Activated T-helper 17 cell treated with anti-CD3 and anti-CD28 coated beads, Interleukin-2, amount 50 U/mL, for 72 hours (primary cell): ENCODE measurements at regions not wholly inside any gene's neighbourhood (a gene's known extent, or its start where the extent isn't known, plus 50 kb on each side); places are given as distances from the start of the nearest gene placed in this dataset.
A peak's percentile ranks its signal among the peaks of the same experiment; 100 is the strongest.

Source experiments
- ATAC-seq: fragments of 150-1000 bp; cut with Tn5 transposase; replicated peaks from 2 replicates; pipeline ENCODE4 v1.10.0; 2021; ENCODE audit warnings: mild to moderate bottlenecking, moderate library complexity
- H3K27ac Mint-ChIP-seq: one replicate; pipeline ENCODE4 v1.8.0; 2022; ENCODE audit warnings: mixed read lengths
- H3K27me3 Mint-ChIP-seq: one replicate; pipeline ENCODE4 v1.8.0; 2022; ENCODE audit warnings: mixed read lengths
- H3K36me3 Mint-ChIP-seq: one replicate; pipeline ENCODE4 v1.8.0; 2022; ENCODE audit warnings: low read depth, mild to moderate bottlenecking, mixed read lengths
- H3K4me1 Mint-ChIP-seq: one replicate; pipeline ENCODE4 v1.8.0; 2022; ENCODE audit warnings: mixed read lengths
- H3K4me3 Mint-ChIP-seq: one replicate; pipeline ENCODE4 v1.8.0; 2022; ENCODE audit warnings: mild to moderate bottlenecking, mixed read lengths
- H3K9me3 Mint-ChIP-seq: one replicate; pipeline ENCODE4 v1.8.0; 2022; ENCODE audit warnings: mixed read lengths

GRCh38 chr21:35358008-35358407 lies 308.9 kb upstream of the RUNX1 start:
- peak; percentile 95 for ATAC-seq
- Mint-ChIP-seq H3K4me1 (peaks cover 15% of the 10 kb centered on the region), H3K9me3 (peaks cover 4% of the 10 kb centered on the region), H3K36me3 (no peaks in the 10 kb centered on the region), H3K4me3 (peak overlapping the region; percentile 40), H3K27me3 (no peaks in the 10 kb centered on the region), H3K27ac (peak overlapping the region; percentile 82)

DNA sequence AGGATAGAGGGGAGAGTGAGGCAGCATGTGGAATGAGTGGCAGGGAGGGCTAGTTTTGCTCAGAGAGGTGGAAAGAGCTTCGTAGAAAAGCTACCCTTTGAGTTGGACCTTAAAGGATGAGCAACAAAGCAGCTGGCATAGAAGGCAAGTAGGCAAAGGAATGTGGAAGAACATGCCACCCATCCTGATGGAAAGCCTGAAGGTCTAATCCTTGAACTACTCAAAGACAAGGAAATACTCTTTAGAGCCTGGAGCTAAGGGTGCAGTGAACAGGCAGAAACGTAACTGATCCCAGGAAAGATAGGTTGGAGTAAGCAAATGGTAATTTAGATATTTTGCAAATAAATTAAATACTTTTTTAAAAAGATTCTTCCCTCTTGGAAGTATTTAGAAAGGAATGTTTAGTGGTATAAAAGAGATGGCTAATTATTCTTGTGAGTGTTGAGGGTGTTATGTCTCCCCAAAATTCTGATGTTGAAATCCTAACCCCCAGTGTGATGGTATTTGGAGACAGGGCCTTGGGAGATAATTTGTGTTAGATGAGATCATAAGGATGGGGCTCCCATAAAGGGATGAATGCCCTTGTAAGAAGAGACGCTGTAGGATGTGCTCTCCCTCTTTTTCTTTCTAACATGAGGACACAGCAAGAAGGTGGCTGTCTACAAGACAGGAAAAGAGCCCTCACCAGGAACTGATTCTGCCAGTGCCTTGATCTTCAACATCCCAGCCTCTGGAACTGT lies 308.1 kb upstream of the RUNX1 start:
- no peaks in the 10 kb centered on the region for H3K27me3 Mint-ChIP-seq
- H3K4me1 Mint-ChIP-seq = peaks cover 18% of the 10 kb centered on the region
- H3K36me3 Mint-ChIP-seq = no peaks in the 10 kb centered on the region

DNA sequence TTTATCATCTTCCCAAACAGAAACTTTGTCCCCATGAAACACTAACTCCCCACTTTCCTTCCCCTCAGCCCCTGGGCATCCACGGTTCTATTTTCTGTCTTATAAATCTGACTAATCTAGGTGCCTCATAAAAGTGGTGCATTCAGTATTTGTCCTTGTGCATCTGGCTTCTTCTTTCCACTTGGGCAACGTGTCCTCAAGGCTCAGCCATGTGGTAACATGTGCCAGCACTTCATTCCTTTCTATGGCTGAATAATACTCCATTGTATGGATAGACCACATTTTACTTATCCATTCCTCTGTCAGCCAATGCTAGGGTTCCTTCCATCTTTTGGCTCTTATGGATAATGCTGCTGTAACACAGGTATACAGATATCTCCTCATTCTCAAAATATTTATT lies 305.0 kb upstream of the RUNX1 start:
- Mint-ChIP-seq H3K4me1 (peaks cover 35% of the 10 kb centered on the region), H3K9me3 (peaks cover 7% of the 10 kb centered on the region), H3K36me3 (no peaks in the 10 kb centered on the region), H3K27me3 (no peaks in the 10 kb centered on the region), H3K4me3 (no peak overlapping the region), H3K27ac (no peak overlapping the region)
- no peak for ATAC-seq

More for the DNA sequence above, 308.1 kb upstream of the RUNX1 start:
- Mint-ChIP-seq H3K27ac (peak overlapping the region; percentile 82), H3K9me3 (peaks cover 7% of the 10 kb centered on the region), H3K4me3 (peak overlapping the region; percentile 40)
- no peak for ATAC-seq

DNA sequence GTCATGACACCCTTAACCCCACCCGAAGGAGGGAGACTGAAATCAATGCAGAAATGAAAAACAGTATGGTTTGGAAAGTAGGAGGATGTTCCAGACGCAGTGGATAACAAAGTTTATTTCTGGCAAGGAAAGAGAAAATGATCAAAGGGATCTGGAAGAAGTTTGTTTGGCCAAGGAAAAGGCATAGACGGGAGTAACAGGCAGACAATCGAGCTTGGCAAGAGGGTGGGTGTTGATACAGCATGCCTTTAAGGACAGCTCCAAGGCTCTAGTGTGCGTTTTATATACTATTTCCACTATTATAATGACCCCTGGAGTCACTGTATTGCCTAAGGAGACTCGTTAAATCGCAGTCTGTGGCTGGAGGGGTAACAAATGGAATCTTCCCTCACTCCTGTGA lies 303.7 kb upstream of the RUNX1 start:
- Mint-ChIP-seq H3K27me3 (no peaks in the 10 kb centered on the region), H3K27ac (peak overlapping the region; percentile 97), H3K4me1 (peaks cover 35% of the 10 kb centered on the region), H3K4me3 (peak overlapping the region; percentile 79), H3K36me3 (no peaks in the 10 kb centered on the region), H3K9me3 (peaks cover 7% of the 10 kb centered on the region)
- no peak for ATAC-seq

DNA sequence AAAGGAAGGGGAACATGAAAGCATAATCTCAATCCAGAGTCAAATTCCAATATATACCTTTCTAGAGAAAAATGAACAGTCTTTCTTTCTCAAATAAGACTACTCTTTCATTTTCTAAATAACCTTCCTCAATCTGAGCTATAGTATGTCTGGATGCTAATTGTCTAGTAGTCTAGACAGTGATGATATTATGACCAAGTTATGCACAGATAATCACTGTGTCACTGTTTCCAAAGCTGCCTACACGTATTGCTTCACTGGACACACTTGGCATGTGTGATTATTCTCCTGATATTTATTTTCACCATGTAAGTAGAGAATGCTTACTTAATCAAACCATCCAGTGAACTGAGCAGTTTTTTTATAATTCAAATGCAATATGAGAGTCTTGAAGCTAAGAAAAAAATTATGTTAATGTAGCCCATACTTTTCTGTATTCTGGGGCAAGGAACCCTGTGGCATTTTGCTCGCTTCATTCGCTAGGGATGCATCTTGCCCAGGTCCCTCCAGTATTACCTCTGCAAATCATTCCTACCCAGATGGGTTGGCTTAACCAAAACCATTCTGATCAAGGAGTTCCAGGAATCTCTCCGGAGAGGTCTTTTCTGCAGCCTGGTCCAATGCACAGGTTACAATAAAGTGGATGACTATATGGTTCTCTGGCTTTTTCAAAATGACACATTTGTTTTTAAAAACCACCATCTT lies 303.1 kb upstream of the RUNX1 start:
- peak; percentile 48 for ATAC-seq

DNA sequence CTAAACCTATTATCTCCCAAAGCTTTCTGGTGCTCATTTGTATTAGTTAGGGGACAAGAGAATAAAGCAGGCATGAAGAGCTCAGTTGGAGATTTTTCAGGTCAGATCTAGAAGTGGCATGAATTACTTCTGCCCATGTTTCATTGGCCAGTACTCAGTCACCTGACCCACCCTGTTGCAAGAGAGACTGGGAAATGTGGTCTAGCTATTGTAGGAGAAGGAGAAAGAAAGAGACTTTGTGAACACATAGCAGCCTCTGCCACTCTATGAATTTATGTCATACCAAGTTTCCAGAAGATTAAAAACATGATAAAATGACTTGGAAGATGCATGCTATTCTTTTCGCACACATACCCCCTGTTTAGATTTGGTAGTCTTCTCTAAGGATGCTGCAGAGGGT lies 302.3 kb upstream of the RUNX1 start:
- H3K4me3 Mint-ChIP-seq = peak overlapping the region; percentile 79
- H3K4me1 Mint-ChIP-seq = peaks cover 30% of the 10 kb centered on the region
- H3K9me3 Mint-ChIP-seq = peaks cover 7% of the 10 kb centered on the region
- peak overlapping the region; percentile 97 for H3K27ac Mint-ChIP-seq
- H3K36me3 Mint-ChIP-seq = no peaks in the 10 kb centered on the region
- ATAC-seq = peak; percentile 37
- peaks cover 5% of the 10 kb centered on the region for H3K27me3 Mint-ChIP-seq

More for the DNA sequence above, 303.1 kb upstream of the RUNX1 start:
- peak overlapping the region; percentile 79 for H3K4me3 Mint-ChIP-seq
- H3K4me1 Mint-ChIP-seq = peaks cover 35% of the 10 kb centered on the region
- peaks cover 3% of the 10 kb centered on the region for H3K27me3 Mint-ChIP-seq
- no peaks in the 10 kb centered on the region for H3K36me3 Mint-ChIP-seq
- peak overlapping the region; percentile 97 for H3K27ac Mint-ChIP-seq
- peaks cover 7% of the 10 kb centered on the region for H3K9me3 Mint-ChIP-seq

- Mint-ChIP-seq H3K27ac (peak overlapping the region; percentile 97), H3K9me3 (peaks cover 7% of the 10 kb centered on the region), H3K4me3 (peak overlapping the region; percentile 79), H3K36me3 (no peaks in the 10 kb centered on the region), H3K4me1 (peaks cover 30% of the 10 kb centered on the region), H3K27me3 (peaks cover 5% of the 10 kb centered on the region)
- ATAC-seq = peak; percentile 94
These were observed 301.9 kb upstream of the RUNX1 start for GRCh38 chr21:35350965-35351364.

- Mint-ChIP-seq H3K4me1 (peaks cover 24% of the 10 kb centered on the region), H3K27ac (no peak overlapping the region), H3K9me3 (peaks cover 3% of the 10 kb centered on the region), H3K27me3 (peaks cover 5% of the 10 kb centered on the region), H3K36me3 (no peaks in the 10 kb centered on the region), H3K4me3 (no peak overlapping the region)
- ATAC-seq = no peak
These were observed 300.4 kb upstream of the RUNX1 start for GRCh38 chr21:35349376-35350080.

GRCh38 chr21:35348686-35349085 lies 299.6 kb upstream of the RUNX1 start:
- peaks cover 25% of the 10 kb centered on the region for H3K4me1 Mint-ChIP-seq
- H3K27me3 Mint-ChIP-seq = peaks cover 5% of the 10 kb centered on the region
- H3K27ac Mint-ChIP-seq = no peak overlapping the region
- no peak overlapping the region for H3K4me3 Mint-ChIP-seq
- no peaks in the 10 kb centered on the region for H3K36me3 Mint-ChIP-seq
- peaks cover 3% of the 10 kb centered on the region for H3K9me3 Mint-ChIP-seq
- ATAC-seq = no peak

- ATAC-seq = no peak
- Mint-ChIP-seq H3K4me1 (peaks cover 28% of the 10 kb centered on the region), H3K27ac (peak overlapping the region; percentile 32), H3K36me3 (no peaks in the 10 kb centered on the region), H3K9me3 (no peaks in the 10 kb centered on the region), H3K27me3 (peaks cover 5% of the 10 kb centered on the region), H3K4me3 (no peak overlapping the region)
These were observed 297.6 kb upstream of the RUNX1 start for GRCh38 chr21:35346697-35347096.

- no peak overlapping the region for H3K27ac Mint-ChIP-seq
These were observed 296.9 kb upstream of the RUNX1 start for GRCh38 chr21:35345954-35346353.

GRCh38 chr21:35344582-35344981 lies 295.5 kb upstream of the RUNX1 start:
- H3K27me3 Mint-ChIP-seq = peaks cover 5% of the 10 kb centered on the region
- H3K27ac Mint-ChIP-seq = peak overlapping the region; percentile 1
- no peak overlapping the region for H3K4me3 Mint-ChIP-seq
- no peak for ATAC-seq
- no peaks in the 10 kb centered on the region for H3K36me3 Mint-ChIP-seq
- H3K9me3 Mint-ChIP-seq = no peaks in the 10 kb centered on the region
- peaks cover 20% of the 10 kb centered on the region for H3K4me1 Mint-ChIP-seq

More at GRCh38 chr21:35345954-35346353, 296.9 kb upstream of the RUNX1 start:
- peaks cover 5% of the 10 kb centered on the region for H3K27me3 Mint-ChIP-seq
- H3K36me3 Mint-ChIP-seq = no peaks in the 10 kb centered on the region
- no peak overlapping the region for H3K4me3 Mint-ChIP-seq
- ATAC-seq = no peak
- no peaks in the 10 kb centered on the region for H3K9me3 Mint-ChIP-seq
- H3K4me1 Mint-ChIP-seq = peaks cover 24% of the 10 kb centered on the region

DNA sequence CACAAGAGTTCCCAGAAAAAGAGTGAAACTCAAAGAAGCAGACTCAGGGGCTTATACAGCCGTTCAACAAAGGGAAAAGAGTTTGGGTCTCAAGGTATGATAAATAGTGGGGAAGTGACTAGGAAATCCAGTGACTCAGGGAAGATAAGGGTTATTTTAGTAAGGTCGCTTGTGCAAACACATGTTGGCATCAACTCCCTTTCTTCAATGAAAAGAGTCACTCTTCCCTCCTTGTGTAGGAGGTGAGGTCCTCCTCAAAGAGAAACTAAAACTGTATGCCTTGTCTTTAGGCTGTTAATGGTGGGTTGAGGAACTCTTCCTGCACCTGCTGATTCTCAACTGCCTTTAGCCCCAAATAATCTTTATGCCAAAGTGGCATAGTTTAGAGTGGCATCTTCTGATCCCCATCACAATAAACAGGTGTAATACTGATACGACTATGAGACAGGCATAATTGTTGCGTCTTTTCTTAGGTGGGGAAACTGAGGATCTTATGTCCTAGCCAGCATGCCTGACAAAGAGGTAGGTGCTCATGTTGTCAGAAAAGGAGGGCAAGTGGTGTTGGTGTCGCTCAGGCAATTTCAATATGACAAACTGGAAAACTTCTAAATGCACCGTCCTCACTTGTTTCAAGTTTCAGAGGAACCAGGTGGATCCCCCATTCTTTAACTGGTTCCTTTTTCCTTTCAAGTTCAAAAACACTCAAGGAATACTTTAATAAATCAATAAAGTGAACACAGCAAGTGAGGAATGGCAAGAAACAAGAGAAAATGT lies 294.1 kb upstream of the RUNX1 start:
- H3K9me3 Mint-ChIP-seq = peaks cover 3% of the 10 kb centered on the region
- H3K4me3 Mint-ChIP-seq = peak overlapping the region; percentile 71
- H3K4me1 Mint-ChIP-seq = peaks cover 24% of the 10 kb centered on the region
- peaks cover 5% of the 10 kb centered on the region for H3K27me3 Mint-ChIP-seq
- H3K27ac Mint-ChIP-seq = peak overlapping the region; percentile 96
- H3K36me3 Mint-ChIP-seq = no peaks in the 10 kb centered on the region
- peak; percentile 80 for ATAC-seq

GRCh38 chr21:35342440-35342839 lies 293.3 kb upstream of the RUNX1 start:
- Mint-ChIP-seq H3K4me1 (peaks cover 24% of the 10 kb centered on the region), H3K4me3 (peak overlapping the region; percentile 71), H3K36me3 (no peaks in the 10 kb centered on the region), H3K27ac (peak overlapping the region; percentile 96), H3K9me3 (peaks cover 3% of the 10 kb centered on the region), H3K27me3 (peaks cover 4% of the 10 kb centered on the region)
- ATAC-seq = peak; percentile 84
